ENCODE measurements at regions not wholly inside any gene's neighbourhood (a gene's known extent, or its start where the extent isn't known, plus 50 kb on each side); places are given as distances from the start of the nearest gene placed in this dataset.
"Not testable (repeated sequence)": the region's sequence is repeated elsewhere in the genome, so short reads cannot be mapped to it uniquely, and the experiment has no call there.

DNA sequence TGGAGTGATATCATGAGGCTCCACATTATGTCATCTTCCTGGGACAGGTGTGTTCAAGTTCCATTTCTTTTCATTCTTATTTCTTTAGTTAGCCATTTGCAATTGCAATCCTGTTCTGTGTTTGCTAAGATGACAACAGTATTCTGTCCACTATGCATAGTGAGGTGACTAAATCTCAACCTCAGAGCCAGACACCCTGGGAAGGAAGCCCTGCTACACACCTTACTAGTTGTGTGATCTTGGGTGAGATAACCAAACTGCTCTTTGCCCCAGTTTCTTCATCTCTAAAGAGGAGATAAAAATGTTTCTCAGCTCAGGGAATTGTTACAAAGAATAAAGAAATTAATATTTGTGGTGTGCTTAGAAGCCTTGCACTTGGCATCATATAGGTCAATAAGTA is 215.1 kb upstream of the RPS23 start:
- no peaks in the 10 kb centered on the region for H3K36me3 Mint-ChIP-seq (ENCODE audit: low read depth)
- no peak overlapping the region for H3K27ac Mint-ChIP-seq
- intact Hi-C loops (cut with micrococcal nuclease), result loop anchor here (10.0 kb wide), 1 partner anchor 138 kb away; no protein-coding TSS in a partner anchor
- H3K27me3 Mint-ChIP-seq (ENCODE audit: low read depth), result peaks cover 1% of the 10 kb centered on the region
- no peaks in the 10 kb centered on the region for H3K9me3 Mint-ChIP-seq
- no peak overlapping the region for H3K4me3 Mint-ChIP-seq (ENCODE audit: low read depth)
- H3K4me1 Mint-ChIP-seq (ENCODE audit: low read depth), result peaks cover 4% of the 10 kb centered on the region
- no peak for DNase-seq (ENCODE audit: low spot score)

DNA sequence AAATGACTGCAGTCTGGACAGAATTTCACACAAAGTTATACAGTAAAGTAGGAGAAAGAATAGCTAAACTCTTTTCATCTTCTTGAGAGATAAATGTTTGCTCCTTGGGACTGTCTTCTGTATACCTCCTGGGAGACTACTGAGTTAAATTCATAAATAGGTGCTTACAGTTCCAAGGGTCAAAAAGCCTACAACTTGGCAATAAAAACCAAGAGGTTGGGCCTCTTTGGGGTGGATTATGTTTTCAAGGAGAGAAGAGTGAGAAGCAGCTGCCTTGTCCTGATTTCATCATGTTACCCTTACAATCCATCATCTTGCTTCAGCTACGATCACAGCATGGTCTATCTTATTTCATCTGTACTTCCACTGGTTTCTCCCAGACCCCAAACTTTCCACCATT is 213.2 kb upstream of the RPS23 start:
- H3K36me3 Mint-ChIP-seq (ENCODE audit: low read depth), result no peaks in the 10 kb centered on the region
- intact Hi-C loops (cut with micrococcal nuclease), result loop anchor here (10.0 kb wide), 1 partner anchor 137 kb away; no protein-coding TSS in a partner anchor
- no peak for DNase-seq (ENCODE audit: low spot score)
- H3K27me3 Mint-ChIP-seq (ENCODE audit: low read depth), result peaks cover 3% of the 10 kb centered on the region
- H3K9me3 Mint-ChIP-seq, result no peaks in the 10 kb centered on the region
- H3K27ac Mint-ChIP-seq, result no peak overlapping the region
- peaks cover 4% of the 10 kb centered on the region for H3K4me1 Mint-ChIP-seq (ENCODE audit: low read depth)
- H3K4me3 Mint-ChIP-seq (ENCODE audit: low read depth), result no peak overlapping the region

DNA sequence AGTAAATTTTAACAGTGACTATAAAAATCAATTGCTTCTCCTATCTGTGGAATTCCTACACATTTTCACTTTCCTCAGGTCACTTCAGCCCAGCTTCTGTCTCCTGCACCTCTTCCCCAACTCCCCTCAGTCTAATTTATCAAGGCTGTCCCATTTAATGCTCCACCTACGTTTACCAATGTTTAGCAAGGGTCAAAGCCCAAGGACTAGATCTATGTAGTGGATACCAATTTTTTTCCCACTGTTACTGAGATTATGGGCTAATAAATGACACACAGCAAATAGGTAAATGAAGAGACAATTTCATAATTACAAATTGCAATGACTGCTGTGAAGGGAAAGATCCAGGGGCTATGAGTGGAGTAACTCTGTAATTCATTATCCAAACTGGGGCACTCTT is 211.5 kb upstream of the RPS23 start:
- Mint-ChIP-seq H3K4me3 (ENCODE audit: low read depth) (no peak overlapping the region), H3K27ac (no peak overlapping the region)

DNA sequence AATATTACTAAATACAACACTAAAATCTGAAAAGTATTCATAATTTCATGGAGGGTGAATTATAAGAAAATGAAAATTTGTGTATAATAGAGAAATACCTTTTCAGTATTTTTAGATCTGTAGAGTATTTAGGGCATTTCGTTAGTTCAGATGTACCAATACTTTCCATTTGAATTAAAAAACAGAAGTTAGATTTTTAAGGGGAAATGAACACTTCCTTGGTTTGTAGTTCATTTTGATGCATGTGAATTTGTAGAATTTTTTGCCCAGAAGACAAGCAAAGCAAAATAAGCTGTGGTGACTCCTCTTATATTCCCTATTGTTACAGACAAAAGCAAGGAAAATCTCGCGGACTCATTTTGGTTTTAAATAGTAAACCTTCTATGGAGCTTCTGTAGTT is 209.0 kb upstream of the RPS23 start:
- H3K27me3 Mint-ChIP-seq (ENCODE audit: low read depth), result peaks cover 7% of the 10 kb centered on the region
- no peak overlapping the region for H3K4me3 Mint-ChIP-seq (ENCODE audit: low read depth)
- H3K27ac Mint-ChIP-seq, result no peak overlapping the region
- DNase-seq (ENCODE audit: low spot score), result no peak
- no peaks in the 10 kb centered on the region for H3K4me1 Mint-ChIP-seq (ENCODE audit: low read depth)
- no peaks in the 10 kb centered on the region for H3K36me3 Mint-ChIP-seq (ENCODE audit: low read depth)
- intact Hi-C loops (cut with micrococcal nuclease), result no loop called here
- H3K9me3 Mint-ChIP-seq, result no peaks in the 10 kb centered on the region

More for the DNA sequence above, 211.5 kb upstream of the RPS23 start:
- intact Hi-C loops (cut with micrococcal nuclease), result loop anchor here (10.0 kb wide), 1 partner anchor 135 kb away; no protein-coding TSS in a partner anchor
- peaks cover 4% of the 10 kb centered on the region for H3K4me1 Mint-ChIP-seq (ENCODE audit: low read depth)
- DNase-seq (ENCODE audit: low spot score), result no peak
- peaks cover 3% of the 10 kb centered on the region for H3K27me3 Mint-ChIP-seq (ENCODE audit: low read depth)
- H3K9me3 Mint-ChIP-seq, result no peaks in the 10 kb centered on the region
- H3K36me3 Mint-ChIP-seq (ENCODE audit: low read depth), result no peaks in the 10 kb centered on the region

DNA sequence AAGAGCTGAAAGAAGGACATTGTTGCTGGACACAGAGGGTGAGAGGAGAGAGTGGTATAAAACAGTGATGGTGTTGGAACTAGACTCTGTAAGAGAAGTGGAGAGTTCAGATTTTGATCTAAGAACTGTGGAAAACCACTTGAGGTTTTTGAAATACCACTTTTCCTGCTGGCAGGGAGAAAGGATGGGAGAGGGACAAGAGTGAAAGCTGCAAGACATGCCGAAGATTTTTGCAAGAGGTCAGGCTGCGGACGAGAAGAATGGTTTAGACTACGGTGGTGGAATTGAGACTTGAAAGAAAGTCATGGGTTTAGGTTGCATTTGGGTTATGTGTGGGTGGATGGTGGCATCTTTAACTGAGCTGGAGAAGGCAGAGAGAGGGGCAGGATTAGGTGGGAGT is 202.2 kb upstream of the RPS23 start:
- no peaks in the 10 kb centered on the region for H3K9me3 Mint-ChIP-seq
- no peak overlapping the region for H3K27ac Mint-ChIP-seq
- H3K36me3 Mint-ChIP-seq (ENCODE audit: low read depth), result no peaks in the 10 kb centered on the region
- H3K4me3 Mint-ChIP-seq (ENCODE audit: low read depth), result no peak overlapping the region
- peaks cover 11% of the 10 kb centered on the region for H3K27me3 Mint-ChIP-seq (ENCODE audit: low read depth)
- no peak for DNase-seq (ENCODE audit: low spot score)
- H3K4me1 Mint-ChIP-seq (ENCODE audit: low read depth), result no peaks in the 10 kb centered on the region
- intact Hi-C loops (cut with micrococcal nuclease), result no loop called here

DNA sequence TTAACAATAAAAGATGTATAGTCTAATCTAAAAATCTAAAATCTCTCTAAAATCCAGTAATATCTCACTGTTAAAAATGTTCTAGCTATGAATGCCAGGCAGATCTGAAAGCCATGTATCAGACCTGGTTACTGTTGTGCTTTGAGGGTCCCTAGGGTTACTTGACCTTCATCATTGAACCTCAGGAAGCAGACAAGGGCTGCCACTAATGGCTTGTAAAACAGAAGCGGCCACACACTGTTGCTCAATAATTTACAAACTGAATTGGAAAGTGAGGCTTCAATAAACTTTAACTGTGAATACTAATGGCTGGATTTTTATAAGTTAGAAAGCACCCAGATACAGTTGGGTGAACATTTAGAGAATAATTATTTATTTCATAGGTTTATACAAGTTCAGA is 198.0 kb upstream of the RPS23 start:
- DNase-seq (ENCODE audit: low spot score), result no peak
- H3K9me3 Mint-ChIP-seq, result no peaks in the 10 kb centered on the region
- no peaks in the 10 kb centered on the region for H3K36me3 Mint-ChIP-seq (ENCODE audit: low read depth)
- intact Hi-C loops (cut with micrococcal nuclease), result no loop called here
- H3K27ac Mint-ChIP-seq, result no peak overlapping the region
- H3K27me3 Mint-ChIP-seq (ENCODE audit: low read depth), result peaks cover 8% of the 10 kb centered on the region
- H3K4me1 Mint-ChIP-seq (ENCODE audit: low read depth), result no peaks in the 10 kb centered on the region
- H3K4me3 Mint-ChIP-seq (ENCODE audit: low read depth), result no peak overlapping the region

DNA sequence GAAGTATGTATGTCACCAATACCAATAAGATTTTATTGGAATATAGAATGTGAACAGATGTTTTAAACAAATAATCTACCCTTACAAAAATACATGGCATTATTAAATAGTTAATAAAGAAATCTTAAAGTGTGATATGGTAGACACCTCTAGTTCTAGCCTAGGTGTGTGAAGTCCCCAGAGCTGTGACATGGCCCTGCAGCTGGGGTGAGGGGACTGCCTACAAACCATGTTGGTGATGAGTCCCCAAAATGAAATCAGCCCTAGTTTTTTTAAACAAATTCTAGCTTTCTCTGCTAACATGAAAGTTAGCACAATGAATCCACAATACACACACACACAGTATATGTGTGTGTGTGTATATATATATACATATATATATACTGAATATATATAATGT is 195.1 kb upstream of the RPS23 start:
- no peaks in the 10 kb centered on the region for H3K9me3 Mint-ChIP-seq
- no peak overlapping the region for H3K4me3 Mint-ChIP-seq (ENCODE audit: low read depth)
- DNase-seq (ENCODE audit: low spot score), result no peak

DNA sequence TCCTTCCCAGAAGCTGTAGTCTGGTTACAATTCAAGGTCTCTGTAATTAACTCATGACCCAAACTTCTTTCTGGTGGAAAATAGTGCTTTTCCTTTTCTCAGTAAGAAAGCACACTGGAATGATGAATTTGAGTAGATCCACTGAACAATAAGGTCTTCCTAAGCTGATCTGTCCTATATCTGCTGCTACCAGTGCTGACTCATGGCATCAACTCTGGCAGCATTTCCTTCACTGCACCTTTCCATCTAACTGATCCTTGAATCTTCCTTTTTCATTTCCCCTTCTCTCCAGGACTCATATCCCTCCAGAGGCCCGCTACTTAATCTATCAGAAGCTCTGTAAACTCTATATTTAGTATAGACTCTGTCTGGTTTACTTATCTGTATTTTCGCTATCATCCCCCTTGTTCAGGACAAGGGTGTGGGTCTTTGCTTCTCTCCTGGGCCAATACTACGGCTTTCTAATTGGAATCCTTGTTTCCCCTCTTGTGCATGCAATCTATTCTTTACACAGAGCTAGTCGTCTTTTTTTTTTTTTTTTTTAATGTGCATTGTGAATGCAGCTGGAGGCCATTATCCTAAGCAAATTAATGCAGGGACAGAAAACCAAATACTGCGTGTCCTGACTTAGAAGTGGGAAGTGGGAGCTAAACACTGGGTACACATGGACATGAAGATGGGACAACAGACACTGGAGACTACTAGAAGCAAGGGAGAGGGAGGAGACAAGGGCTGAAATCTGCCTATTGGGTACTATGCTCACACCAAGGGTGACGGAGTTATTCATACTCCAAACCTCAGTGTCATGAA is 192.2 kb upstream of the RPS23 start:
- no peaks in the 10 kb centered on the region for H3K9me3 Mint-ChIP-seq
- no peak for DNase-seq (ENCODE audit: low spot score)
- no peaks in the 10 kb centered on the region for H3K36me3 Mint-ChIP-seq (ENCODE audit: low read depth)
- no peaks in the 10 kb centered on the region for H3K4me1 Mint-ChIP-seq (ENCODE audit: low read depth)
- peaks cover 1% of the 10 kb centered on the region for H3K27me3 Mint-ChIP-seq (ENCODE audit: low read depth)
- no peak overlapping the region for H3K27ac Mint-ChIP-seq
- intact Hi-C loops (cut with micrococcal nuclease), result no loop called here
- H3K4me3 Mint-ChIP-seq (ENCODE audit: low read depth), result no peak overlapping the region

More for the DNA sequence above, 195.1 kb upstream of the RPS23 start:
- Mint-ChIP-seq H3K27me3 (ENCODE audit: low read depth) (peaks cover 1% of the 10 kb centered on the region), H3K27ac (no peak overlapping the region), H3K36me3 (ENCODE audit: low read depth) (no peaks in the 10 kb centered on the region), H3K4me1 (ENCODE audit: low read depth) (no peaks in the 10 kb centered on the region)
- intact Hi-C loops (cut with micrococcal nuclease), result no loop called here

DNA sequence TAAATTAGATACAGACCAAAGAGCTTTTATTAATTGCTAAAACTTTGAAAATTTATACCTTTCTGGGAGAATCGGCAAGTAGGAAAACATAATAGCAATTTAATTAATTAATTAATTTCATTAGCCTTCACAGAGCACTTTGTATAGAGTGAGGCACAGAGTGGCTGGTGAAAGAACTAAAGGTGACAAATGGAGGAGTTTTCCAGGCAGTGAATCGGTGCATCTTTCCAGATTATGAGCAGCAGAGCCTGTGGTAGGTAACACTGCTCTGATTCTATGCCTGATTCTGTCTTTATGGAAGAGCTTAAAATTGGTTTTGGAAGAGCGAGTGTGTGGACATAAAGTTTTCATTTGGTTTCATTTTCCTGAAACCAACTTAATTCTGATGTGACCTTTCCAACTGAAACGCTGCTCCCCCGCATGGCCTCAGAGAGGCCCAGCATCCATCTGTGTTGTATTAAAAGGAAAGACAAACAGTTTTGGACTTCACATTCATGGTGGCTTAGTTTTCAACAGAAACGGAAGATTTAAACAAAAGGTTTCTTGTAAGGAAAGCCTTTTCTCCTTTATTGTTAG is 188.9 kb upstream of the RPS23 start:
- Mint-ChIP-seq H3K4me3 (ENCODE audit: low read depth) (no peak overlapping the region), H3K27me3 (ENCODE audit: low read depth) (no peaks in the 10 kb centered on the region), H3K36me3 (ENCODE audit: low read depth) (no peaks in the 10 kb centered on the region), H3K9me3 (no peaks in the 10 kb centered on the region), H3K4me1 (ENCODE audit: low read depth) (no peaks in the 10 kb centered on the region), H3K27ac (no peak overlapping the region)
- no peak for DNase-seq (ENCODE audit: low spot score)
- intact Hi-C loops (cut with micrococcal nuclease), result loop anchor here (5.0 kb wide), 1 partner anchor 110 kb away; no protein-coding TSS in a partner anchor

DNA sequence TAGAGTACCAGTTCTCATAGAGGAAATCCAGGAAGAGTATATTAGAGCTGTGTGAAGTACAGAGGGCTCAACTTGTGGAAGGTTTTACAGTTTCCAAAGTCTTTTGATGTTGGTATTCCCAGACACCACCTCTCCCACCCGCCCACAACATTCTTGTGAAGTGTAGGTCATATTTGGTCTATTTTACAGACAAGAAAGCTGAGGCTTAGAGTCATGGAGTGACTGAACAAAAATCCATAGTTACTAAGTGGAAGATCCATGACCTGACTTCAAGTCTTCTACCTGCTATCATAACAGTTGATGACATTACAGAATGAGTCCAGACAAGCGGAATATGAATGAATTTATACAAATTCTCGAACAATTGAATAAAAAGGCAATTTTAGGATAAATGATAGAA is 187.1 kb upstream of the RPS23 start:
- no peak for DNase-seq (ENCODE audit: low spot score)
- no peaks in the 10 kb centered on the region for H3K4me1 Mint-ChIP-seq (ENCODE audit: low read depth)
- intact Hi-C loops (cut with micrococcal nuclease), result loop anchor here (5.0 kb wide), 1 partner anchor 108 kb away; no protein-coding TSS in a partner anchor
- H3K27ac Mint-ChIP-seq, result no peak overlapping the region
- no peaks in the 10 kb centered on the region for H3K27me3 Mint-ChIP-seq (ENCODE audit: low read depth)
- no peaks in the 10 kb centered on the region for H3K9me3 Mint-ChIP-seq
- H3K4me3 Mint-ChIP-seq (ENCODE audit: low read depth), result no peak overlapping the region
- H3K36me3 Mint-ChIP-seq (ENCODE audit: low read depth), result no peaks in the 10 kb centered on the region

DNA sequence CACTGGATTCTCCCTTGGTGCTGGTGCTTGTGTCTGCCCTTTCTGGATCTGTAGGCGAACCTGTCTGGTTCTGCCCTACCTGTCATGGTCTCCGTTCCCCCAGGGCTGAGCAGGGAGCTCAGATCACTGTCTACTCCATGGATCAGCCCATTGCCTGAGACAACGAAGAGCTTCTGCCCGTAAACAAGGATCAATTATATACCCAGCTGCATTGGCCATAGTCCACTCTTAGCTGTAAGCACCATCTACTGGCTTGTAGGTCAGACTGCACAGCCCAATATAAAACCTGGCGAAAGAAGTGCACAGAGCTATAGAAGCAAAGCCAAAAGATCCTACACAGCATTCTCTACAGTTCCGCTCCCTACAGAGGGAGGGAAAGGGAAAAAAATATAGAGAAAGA is 181.5 kb upstream of the RPS23 start:
- Mint-ChIP-seq H3K4me1 (ENCODE audit: low read depth) (no peaks in the 10 kb centered on the region), H3K36me3 (ENCODE audit: low read depth) (no peaks in the 10 kb centered on the region), H3K4me3 (ENCODE audit: low read depth) (no peak overlapping the region), H3K27ac (no peak overlapping the region), H3K9me3 (no peaks in the 10 kb centered on the region), H3K27me3 (ENCODE audit: low read depth) (no peaks in the 10 kb centered on the region)
- DNase-seq (ENCODE audit: low spot score), result no peak
- intact Hi-C loops (cut with micrococcal nuclease), result no loop called here

DNA sequence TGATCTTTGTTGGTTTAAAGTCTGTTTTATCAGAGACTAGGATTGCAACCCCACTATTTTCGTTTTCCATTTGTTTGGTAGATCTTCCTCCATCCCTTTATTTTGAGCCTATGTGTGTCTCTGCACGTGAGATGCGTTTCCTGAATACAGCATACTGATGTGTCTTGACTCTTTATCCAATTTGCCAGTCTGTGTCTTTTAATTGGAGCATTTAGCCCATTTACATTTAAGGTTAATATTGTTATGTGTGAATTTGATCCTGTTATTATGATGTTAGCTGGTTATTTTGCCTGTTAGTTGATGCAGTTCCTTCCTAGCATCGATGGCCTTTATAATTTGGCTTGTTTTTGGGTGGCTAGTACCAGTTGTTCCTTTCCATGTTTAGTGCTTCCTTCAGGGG is 177.2 kb upstream of the RPS23 start:
- H3K27me3 Mint-ChIP-seq (ENCODE audit: low read depth); DNase-seq (ENCODE audit: low spot score); H3K36me3 Mint-ChIP-seq (ENCODE audit: low read depth); H3K27ac Mint-ChIP-seq; H3K9me3 Mint-ChIP-seq; intact Hi-C loops (cut with micrococcal nuclease); H3K4me1 Mint-ChIP-seq (ENCODE audit: low read depth); H3K4me3 Mint-ChIP-seq (ENCODE audit: low read depth): not testable (repeated sequence)

DNA sequence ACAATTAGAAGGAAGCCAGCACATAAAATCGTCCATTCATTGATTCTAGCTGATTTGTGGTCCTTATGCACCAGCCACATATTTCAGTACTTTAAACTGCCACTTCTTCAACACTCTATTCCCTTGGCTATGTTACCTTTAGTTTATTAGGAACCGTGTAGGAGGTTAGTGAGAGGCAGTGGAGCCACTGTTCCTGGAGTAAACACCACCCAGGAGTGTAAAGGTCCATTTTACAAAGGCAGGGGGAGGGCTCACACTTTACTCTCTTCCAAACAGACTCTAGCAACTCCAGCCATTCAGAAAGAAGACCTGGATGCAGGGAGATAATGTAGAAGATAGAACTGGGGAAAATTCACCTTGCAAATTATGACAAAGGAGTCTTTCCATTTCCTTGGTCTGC is 170.2 kb upstream of the RPS23 start:
- Mint-ChIP-seq H3K36me3 (ENCODE audit: low read depth) (no peaks in the 10 kb centered on the region), H3K27ac (no peak overlapping the region), H3K4me1 (ENCODE audit: low read depth) (no peaks in the 10 kb centered on the region), H3K27me3 (ENCODE audit: low read depth) (peaks cover 1% of the 10 kb centered on the region), H3K4me3 (ENCODE audit: low read depth) (no peak overlapping the region), H3K9me3 (no peaks in the 10 kb centered on the region)
- DNase-seq (ENCODE audit: low spot score), result no peak
- intact Hi-C loops (cut with micrococcal nuclease), result no loop called here
